SK-N-SH (cell line): ENCODE measurements at regions not wholly inside any gene's neighbourhood (a gene's known extent, or its start where the extent isn't known, plus 50 kb on each side); places are given as distances from the start of the nearest gene placed in this dataset.
"Not testable (repeated sequence)": the region's sequence is repeated elsewhere in the genome, so short reads cannot be mapped to it uniquely, and the experiment has no call there.

Experiments
- CHD2 ChIP-seq: fragments of 150-350 bp; IDR thresholded peaks from 2 replicates; pipeline ENCODE4 v1.6.1; 2018; ENCODE audit warnings: low read length; ENCODE audit not compliant: partially characterized antibody
- CTCF ChIP-seq: fragments of 200-600 bp; sonication (generic); IDR thresholded peaks from 2 replicates; pipeline ENCODE4 v1.6.1; 2017; ENCODE audit warnings: antibody characterized with exemption, mild to moderate bottlenecking, moderate library complexity
- EZH2phosphoT487 ChIP-seq: fragments of 200-600 bp; sonication (generic); IDR thresholded peaks from 2 replicates; pipeline ENCODE4 v1.6.1; 2017; ENCODE audit warnings: low read depth, mixed run types, mild to moderate bottlenecking, antibody characterized with exemption, moderate library complexity, borderline replicate concordance
- MAX ChIP-seq: IDR thresholded peaks from 2 replicates; pipeline ENCODE4 v1.4.0; 2012; ENCODE audit warnings: low read depth
- RFX5 ChIP-seq: IDR thresholded peaks from 2 replicates; pipeline ENCODE4 v1.6.1; 2012; ENCODE audit warnings: mild to moderate bottlenecking, improper control_type of control experiment, low read length
- RXRA ChIP-seq: IDR thresholded peaks from 2 replicates; pipeline ENCODE4 v1.4.0; 2012; ENCODE audit warnings: low read depth, mild to moderate bottlenecking, borderline replicate concordance

DNA sequence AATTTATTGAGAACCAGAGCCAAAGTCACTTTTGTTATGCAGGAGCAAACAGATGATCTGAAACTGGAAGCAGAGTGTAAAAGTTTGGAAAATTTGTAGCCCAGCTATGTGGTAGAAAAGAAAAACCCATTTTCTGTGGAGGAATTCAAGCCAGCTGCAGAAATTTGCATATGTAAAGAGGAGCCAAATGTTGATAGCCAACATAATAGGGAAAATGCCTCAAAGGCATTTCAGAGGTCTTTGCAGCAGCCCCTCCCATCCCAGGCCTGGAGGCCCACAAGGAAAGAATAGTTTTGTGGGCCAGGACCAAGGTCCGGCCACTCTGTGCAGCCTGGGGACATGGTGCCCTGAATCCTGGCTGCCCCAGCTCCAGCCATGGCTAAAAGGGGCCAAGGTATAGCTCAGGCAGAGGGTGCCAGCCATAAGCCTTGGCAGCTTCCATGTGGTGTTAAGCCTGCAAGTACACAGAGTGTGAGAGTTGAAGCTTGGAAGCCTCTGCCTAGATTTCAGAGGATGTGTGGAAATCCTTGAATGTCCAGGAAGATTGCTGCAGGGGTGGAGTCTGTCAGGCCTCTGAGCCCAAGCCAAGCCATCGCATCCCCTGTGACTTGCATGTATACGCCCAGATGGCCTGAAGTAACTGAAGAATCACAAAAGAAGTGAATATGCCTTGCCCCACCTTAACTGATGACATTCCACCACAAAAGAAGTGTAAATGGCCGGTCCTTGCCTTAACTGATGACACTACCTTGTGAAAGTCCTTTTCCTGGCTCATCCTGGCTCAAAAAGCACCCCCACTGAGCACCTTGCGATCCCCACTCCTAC is 52.7 kb upstream of the FAM124A start:
- TF ChIP-seq CTCF, RFX5, CHD2, MAX, RXRA, EZH2phosphoT487: not testable (repeated sequence)
